A673 (cell line): ENCODE measurements at regions not wholly inside any gene's neighbourhood (a gene's known extent, or its start where the extent isn't known, plus 50 kb on each side); places are given as distances from the start of the nearest gene placed in this dataset.

ENCODE experiments used
- EZH2 ChIP-seq: fragments of 200-600 bp; sonication (generic); IDR thresholded peaks from 2 replicates; pipeline ENCODE4 v1.6.1; 2017; ENCODE audit warnings: borderline replicate concordance, low read depth, mild to moderate bottlenecking, mixed read lengths, antibody characterized with exemption, low read length; ENCODE audit not compliant: poor library complexity, severe bottlenecking
- TF ChIP-seq, protein P1 (sequence below): fragments of 300-800, 200-600 bp; sonication (generic); conservative IDR thresholded peaks from 2 replicates; pipeline ENCODE4 v1.5.1; 2017; ENCODE audit warnings: low read depth, mild to moderate bottlenecking, antibody characterized with exemption, low read length, moderate library complexity, mixed read lengths

DNA sequence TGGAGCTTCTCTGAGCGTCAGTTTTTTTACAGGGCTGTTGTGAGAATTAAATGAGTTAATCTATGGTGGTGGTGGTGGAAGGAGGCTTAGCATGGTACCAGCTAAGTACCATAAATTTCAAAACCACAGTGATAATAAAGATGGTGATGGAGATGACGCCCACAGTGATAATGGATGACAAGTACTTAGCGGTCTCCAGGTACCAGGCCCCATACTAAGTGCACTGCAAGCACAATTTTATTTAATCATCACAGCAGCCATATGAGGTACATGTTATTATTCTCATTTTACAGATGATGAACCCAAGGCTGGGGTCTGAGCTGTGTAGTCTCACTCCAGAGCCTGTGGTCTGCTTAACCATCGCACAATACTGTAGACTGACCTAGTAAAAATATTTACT lies 75.1 kb downstream of the PAX1 start:
- TF ChIP-seq, protein P1, sequence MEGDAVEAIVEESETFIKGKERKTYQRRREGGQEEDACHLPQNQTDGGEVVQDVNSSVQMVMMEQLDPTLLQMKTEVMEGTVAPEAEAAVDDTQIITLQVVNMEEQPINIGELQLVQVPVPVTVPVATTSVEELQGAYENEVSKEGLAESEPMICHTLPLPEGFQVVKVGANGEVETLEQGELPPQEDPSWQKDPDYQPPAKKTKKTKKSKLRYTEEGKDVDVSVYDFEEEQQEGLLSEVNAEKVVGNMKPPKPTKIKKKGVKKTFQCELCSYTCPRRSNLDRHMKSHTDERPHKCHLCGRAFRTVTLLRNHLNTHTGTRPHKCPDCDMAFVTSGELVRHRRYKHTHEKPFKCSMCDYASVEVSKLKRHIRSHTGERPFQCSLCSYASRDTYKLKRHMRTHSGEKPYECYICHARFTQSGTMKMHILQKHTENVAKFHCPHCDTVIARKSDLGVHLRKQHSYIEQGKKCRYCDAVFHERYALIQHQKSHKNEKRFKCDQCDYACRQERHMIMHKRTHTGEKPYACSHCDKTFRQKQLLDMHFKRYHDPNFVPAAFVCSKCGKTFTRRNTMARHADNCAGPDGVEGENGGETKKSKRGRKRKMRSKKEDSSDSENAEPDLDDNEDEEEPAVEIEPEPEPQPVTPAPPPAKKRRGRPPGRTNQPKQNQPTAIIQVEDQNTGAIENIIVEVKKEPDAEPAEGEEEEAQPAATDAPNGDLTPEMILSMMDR: no peak
- no peak for TF ChIP-seq EZH2
